ENCODE measurements at regions not wholly inside any gene's neighbourhood (a gene's known extent, or its start where the extent isn't known, plus 50 kb on each side); places are given as distances from the start of the nearest gene placed in this dataset.

DNA sequence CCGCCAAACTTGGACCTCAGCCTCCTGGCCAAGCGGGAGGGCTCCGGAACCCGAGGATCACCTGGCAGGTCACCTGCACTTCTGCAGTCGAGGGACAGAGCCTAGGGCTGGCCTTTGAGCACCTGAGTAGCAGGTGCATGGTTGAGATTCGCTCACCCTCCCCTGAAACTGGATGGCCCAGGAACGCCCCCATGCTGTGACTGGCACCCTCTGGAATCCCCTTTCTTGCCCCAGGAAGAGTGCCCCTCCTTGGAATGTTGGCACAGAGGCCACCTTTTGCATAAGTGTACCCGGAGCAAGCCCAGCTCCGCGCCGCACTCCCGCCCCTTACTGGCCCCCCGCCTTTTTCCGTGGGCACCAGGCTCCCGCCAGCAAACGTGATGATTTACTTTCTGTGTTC is 112.5 kb upstream of the IER5L start:
- DNase-seq (ENCODE audit: low spot score): no peak
- no peak overlapping the region for H3K27ac ChIP-seq (ENCODE audit: poor library complexity, severe bottlenecking)
- peak; percentile 68 for ATAC-seq (ENCODE audit: low read depth)

DNA sequence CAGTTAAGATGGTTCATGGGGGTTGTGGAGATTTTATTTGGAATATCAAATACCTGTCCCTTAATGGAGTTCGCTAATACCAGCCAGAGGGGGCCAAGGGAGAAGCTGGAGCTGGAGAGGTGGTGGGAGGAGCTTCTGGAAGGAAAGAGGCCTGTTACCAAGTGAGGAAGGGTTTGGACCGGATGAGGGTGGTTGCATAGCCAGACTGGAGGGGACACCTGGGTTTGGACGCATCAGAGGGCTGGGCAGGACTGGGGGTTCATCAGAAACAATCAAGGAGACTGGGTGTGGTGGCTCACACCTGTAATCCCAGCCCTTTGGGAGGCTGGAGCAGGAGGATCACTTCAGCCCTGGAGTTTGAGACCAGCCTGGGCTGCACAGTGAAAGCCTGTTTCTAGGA is 111.8 kb upstream of the IER5L start:
- Histone ChIP-seq H3K27ac (ENCODE audit: poor library complexity, severe bottlenecking) (no peak overlapping the region), H3K27me3 (ENCODE audit: insufficient read depth, poor library complexity, severe bottlenecking) (no peaks in the 10 kb centered on the region), H3K9me3 (ENCODE audit: severe bottlenecking) (no peaks in the 10 kb centered on the region), H3K36me3 (ENCODE audit: low read depth) (no peaks in the 10 kb centered on the region), H3K4me1 (ENCODE audit: insufficient read depth, poor library complexity, severe bottlenecking) (no peaks in the 10 kb centered on the region), H3K4me3 (ENCODE audit: severe bottlenecking) (no peak overlapping the region)
- TF ChIP-seq, protein P1, sequence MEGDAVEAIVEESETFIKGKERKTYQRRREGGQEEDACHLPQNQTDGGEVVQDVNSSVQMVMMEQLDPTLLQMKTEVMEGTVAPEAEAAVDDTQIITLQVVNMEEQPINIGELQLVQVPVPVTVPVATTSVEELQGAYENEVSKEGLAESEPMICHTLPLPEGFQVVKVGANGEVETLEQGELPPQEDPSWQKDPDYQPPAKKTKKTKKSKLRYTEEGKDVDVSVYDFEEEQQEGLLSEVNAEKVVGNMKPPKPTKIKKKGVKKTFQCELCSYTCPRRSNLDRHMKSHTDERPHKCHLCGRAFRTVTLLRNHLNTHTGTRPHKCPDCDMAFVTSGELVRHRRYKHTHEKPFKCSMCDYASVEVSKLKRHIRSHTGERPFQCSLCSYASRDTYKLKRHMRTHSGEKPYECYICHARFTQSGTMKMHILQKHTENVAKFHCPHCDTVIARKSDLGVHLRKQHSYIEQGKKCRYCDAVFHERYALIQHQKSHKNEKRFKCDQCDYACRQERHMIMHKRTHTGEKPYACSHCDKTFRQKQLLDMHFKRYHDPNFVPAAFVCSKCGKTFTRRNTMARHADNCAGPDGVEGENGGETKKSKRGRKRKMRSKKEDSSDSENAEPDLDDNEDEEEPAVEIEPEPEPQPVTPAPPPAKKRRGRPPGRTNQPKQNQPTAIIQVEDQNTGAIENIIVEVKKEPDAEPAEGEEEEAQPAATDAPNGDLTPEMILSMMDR (IDR thresholded peaks at IDR 0.05; ENCODE audit: poor library complexity, severe bottlenecking): no peak
- DNase-seq (ENCODE audit: low spot score): no peak
- ATAC-seq (ENCODE audit: low read depth): no peak

More for the DNA sequence above, 112.5 kb upstream of the IER5L start:
- Histone ChIP-seq H3K4me1 (ENCODE audit: insufficient read depth, poor library complexity, severe bottlenecking) (no peaks in the 10 kb centered on the region), H3K36me3 (ENCODE audit: low read depth) (no peaks in the 10 kb centered on the region), H3K27me3 (ENCODE audit: insufficient read depth, poor library complexity, severe bottlenecking) (no peaks in the 10 kb centered on the region), H3K9me3 (ENCODE audit: severe bottlenecking) (no peaks in the 10 kb centered on the region), H3K4me3 (ENCODE audit: severe bottlenecking) (no peak overlapping the region)
- TF ChIP-seq, protein P1 (IDR thresholded peaks at IDR 0.05; ENCODE audit: poor library complexity, severe bottlenecking): no peak

DNA sequence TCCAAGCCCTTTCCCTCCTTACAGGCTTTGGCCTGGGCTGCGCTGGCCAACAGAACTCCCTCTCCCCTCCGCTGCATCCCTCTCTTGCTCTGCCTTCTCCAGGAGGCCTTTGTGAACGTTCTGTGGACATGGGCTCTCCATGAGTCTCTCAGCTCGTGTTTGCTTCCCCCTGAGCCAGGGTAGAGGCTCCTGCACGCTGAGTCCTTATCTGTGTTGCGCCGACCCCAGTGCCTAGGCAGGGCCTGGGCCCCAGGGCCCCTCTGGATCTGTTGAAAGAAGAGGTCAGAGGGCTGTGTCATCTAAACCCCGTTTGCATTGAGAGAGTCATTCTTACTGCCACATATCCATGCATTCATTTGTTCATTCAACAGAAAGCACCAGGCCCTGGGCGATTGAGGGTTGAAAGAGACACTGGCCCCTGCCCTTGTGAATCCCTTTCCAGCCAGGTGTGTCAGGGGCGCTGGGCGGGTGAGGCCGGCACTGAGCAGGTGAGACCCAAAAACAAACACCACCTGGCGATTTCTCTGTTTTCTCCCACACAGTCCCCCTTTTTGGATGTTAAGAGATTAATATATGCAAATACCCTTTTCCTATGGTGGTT is 111.2 kb upstream of the IER5L start:
- ATAC-seq (ENCODE audit: low read depth): no peak

DNA sequence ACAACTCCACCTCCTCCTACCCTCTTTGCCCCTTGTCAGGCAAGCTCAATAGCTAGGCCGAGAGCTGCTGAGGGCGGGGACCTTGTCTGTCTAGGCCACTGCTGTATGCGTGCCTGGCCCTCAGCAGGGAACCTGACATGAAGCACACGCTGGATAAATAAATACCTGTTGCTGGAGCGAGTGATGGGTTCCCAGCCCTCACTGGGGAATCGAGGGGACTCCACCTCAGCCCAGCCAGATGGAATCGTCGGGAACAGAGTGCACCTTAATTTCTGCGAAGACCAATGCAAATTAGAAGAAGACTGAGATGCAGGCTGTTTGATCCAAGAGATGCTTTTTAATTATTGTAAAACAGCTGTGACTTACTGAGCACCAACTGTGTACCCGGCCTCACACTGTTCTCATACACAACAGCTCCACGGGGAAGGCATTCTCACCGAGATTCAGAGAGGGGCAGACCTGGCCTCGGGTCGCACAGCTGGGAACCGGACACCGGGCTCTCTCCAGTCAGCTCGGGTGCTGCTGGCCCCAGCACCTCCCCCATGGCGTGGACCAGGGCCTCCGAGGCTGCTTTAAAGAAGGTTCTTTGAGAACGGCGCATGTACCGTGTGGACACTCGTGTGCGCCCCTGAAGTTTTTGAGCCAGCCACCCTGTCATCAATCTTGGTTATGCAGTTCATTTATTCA is 109.7 kb upstream of the IER5L start:
- Histone ChIP-seq H3K27ac (ENCODE audit: poor library complexity, severe bottlenecking) (no peak overlapping the region), H3K4me3 (ENCODE audit: severe bottlenecking) (no peak overlapping the region), H3K27me3 (ENCODE audit: insufficient read depth, poor library complexity, severe bottlenecking) (no peaks in the 10 kb centered on the region), H3K36me3 (ENCODE audit: low read depth) (no peaks in the 10 kb centered on the region), H3K9me3 (ENCODE audit: severe bottlenecking) (no peaks in the 10 kb centered on the region), H3K4me1 (ENCODE audit: insufficient read depth, poor library complexity, severe bottlenecking) (no peaks in the 10 kb centered on the region)
- TF ChIP-seq, protein P1 (IDR thresholded peaks at IDR 0.05; ENCODE audit: poor library complexity, severe bottlenecking): no peak
- no peak for DNase-seq (ENCODE audit: low spot score)
- no peak for ATAC-seq (ENCODE audit: low read depth)

More for the DNA sequence above, 111.2 kb upstream of the IER5L start:
- TF ChIP-seq, protein P1 (IDR thresholded peaks at IDR 0.05; ENCODE audit: poor library complexity, severe bottlenecking): no peak
- no peaks in the 10 kb centered on the region for H3K27me3 ChIP-seq (ENCODE audit: insufficient read depth, poor library complexity, severe bottlenecking)
- no peaks in the 10 kb centered on the region for H3K4me1 ChIP-seq (ENCODE audit: insufficient read depth, poor library complexity, severe bottlenecking)
- DNase-seq (ENCODE audit: low spot score): no peak
- no peak overlapping the region for H3K4me3 ChIP-seq (ENCODE audit: severe bottlenecking)
- H3K9me3 ChIP-seq (ENCODE audit: severe bottlenecking): no peaks in the 10 kb centered on the region
- H3K36me3 ChIP-seq (ENCODE audit: low read depth): no peaks in the 10 kb centered on the region
- no peak overlapping the region for H3K27ac ChIP-seq (ENCODE audit: poor library complexity, severe bottlenecking)

All from RWPE2 (cell line).